ENCODE measurements at regions not wholly inside any gene's neighbourhood (a gene's known extent, or its start where the extent isn't known, plus 50 kb on each side); places are given as distances from the start of the nearest gene placed in this dataset.

GRCh38 chr4:128381748-128382559, 94.3 kb upstream of the PGRMC2 start:
- no peak for DNase-seq

- DNase-seq, result no peak
Measured at GRCh38 chr4:128380306-128380705, 92.7 kb upstream of the PGRMC2 start.

GRCh38 chr4:128379860-128380259, 92.2 kb upstream of the PGRMC2 start:
- DNase-seq, result no peak

- no peak for DNase-seq
Measured at GRCh38 chr4:128378668-128379067, 91.1 kb upstream of the PGRMC2 start.

- DNase-seq, result no peak
Measured at GRCh38 chr4:128376958-128377357, 89.3 kb upstream of the PGRMC2 start.

GRCh38 chr4:128376303-128376702, 88.7 kb upstream of the PGRMC2 start:
- no peak for DNase-seq

GRCh38 chr4:128373628-128374027, 86.0 kb upstream of the PGRMC2 start:
- DNase-seq, result no peak

GRCh38 chr4:128371876-128372275, 84.3 kb upstream of the PGRMC2 start:
- DNase-seq, result no peak

GRCh38 chr4:128371001-128371777, 83.6 kb upstream of the PGRMC2 start:
- no peak for DNase-seq

- no peak for DNase-seq
Measured at GRCh38 chr4:128366212-128366611, 78.6 kb upstream of the PGRMC2 start.

GRCh38 chr4:128364565-128364964, 77.0 kb upstream of the PGRMC2 start:
- no peak for DNase-seq

GRCh38 chr4:128363966-128364365, 76.4 kb upstream of the PGRMC2 start:
- DNase-seq, result no peak

- no peak for DNase-seq
Measured at GRCh38 chr4:128362760-128363159, 75.1 kb upstream of the PGRMC2 start.

- no peak for DNase-seq
Measured at GRCh38 chr4:128359422-128359821, 71.8 kb upstream of the PGRMC2 start.

- no peak for DNase-seq
Measured at GRCh38 chr4:128358913-128359279, 71.3 kb upstream of the PGRMC2 start.

GRCh38 chr4:128358231-128358912, 70.8 kb upstream of the PGRMC2 start:
- DNase-seq, result no peak

- DNase-seq, result no peak
Measured at GRCh38 chr4:128357286-128357685, 69.7 kb upstream of the PGRMC2 start.

GRCh38 chr4:128355305-128355704, 67.7 kb upstream of the PGRMC2 start:
- no peak for DNase-seq

GRCh38 chr4:128354205-128354821, 66.7 kb upstream of the PGRMC2 start:
- DNase-seq, result no peak

- DNase-seq, result no peak
Measured at GRCh38 chr4:128353791-128354190, 66.2 kb upstream of the PGRMC2 start.

GRCh38 chr4:128351502-128351901, 63.9 kb upstream of the PGRMC2 start:
- no peak for DNase-seq

GRCh38 chr4:128350449-128351045, 62.9 kb upstream of the PGRMC2 start:
- DNase-seq, result no peak

GRCh38 chr4:128349921-128350320, 62.3 kb upstream of the PGRMC2 start:
- DNase-seq, result no peak

All from T-helper 9 cell (primary cell).